GM23248 (cell line): ENCODE measurements at regions not wholly inside any gene's neighbourhood (a gene's known extent, or its start where the extent isn't known, plus 50 kb on each side); places are given as distances from the start of the nearest gene placed in this dataset.

ENCODE experiments used
- DNase-seq: peaks from one replicate; pipeline ENCODE4 v3.0.0-alpha.2; 2015
- H2AFZ ChIP-seq: fragments of 200-600 bp; sonication (generic); 2 replicates; pipeline ENCODE4 v1.6.1; 2016; ENCODE audit warnings: antibody characterized with exemption
- H3F3A ChIP-seq: fragments of 200-600 bp; sonication (generic); 2 replicates; pipeline ENCODE4 v1.6.1; 2016; ENCODE audit warnings: mild to moderate bottlenecking, antibody characterized with exemption, mixed run types; ENCODE audit not compliant: insufficient read depth
- H3K27ac ChIP-seq: fragments of 200-600 bp; sonication (generic); 2 replicates; pipeline ENCODE4 v1.5.1; 2016; ENCODE audit warnings: mild to moderate bottlenecking
- H3K27me3 ChIP-seq: fragments of 200-600 bp; sonication (generic); replicated peaks from 2 replicates; pipeline ENCODE4 v1.6.1; 2016; ENCODE audit warnings: mild to moderate bottlenecking; ENCODE audit not compliant: insufficient read depth
- H3K36me3 ChIP-seq: fragments of 200-600 bp; sonication (generic); 2 replicates; pipeline ENCODE4 v1.6.1; 2016; ENCODE audit warnings: low read depth, mild to moderate bottlenecking
- H3K4me1 ChIP-seq: fragments of 200-600 bp; sonication (generic); 2 replicates; pipeline ENCODE4 v1.6.1; 2016; ENCODE audit warnings: mild to moderate bottlenecking; ENCODE audit not compliant: insufficient read depth
- H3K4me2 ChIP-seq: fragments of 200-600 bp; sonication (generic); one replicate; pipeline ENCODE4 v1.6.1; 2016; ENCODE audit warnings: mild to moderate bottlenecking; ENCODE audit not compliant: unreplicated experiment
- H3K4me3 ChIP-seq: fragments of 200-600 bp; sonication (generic); 2 replicates; pipeline ENCODE4 v1.5.1; 2016; ENCODE audit warnings: mild to moderate bottlenecking
- H3K79me2 ChIP-seq: fragments of 200-600 bp; sonication (generic); 2 replicates; pipeline ENCODE4 v1.6.1; 2016; ENCODE audit warnings: mild to moderate bottlenecking; ENCODE audit not compliant: insufficient read depth
- H3K9ac ChIP-seq: fragments of 200-600 bp; sonication (generic); 2 replicates; pipeline ENCODE4 v1.6.1; 2016; ENCODE audit warnings: mild to moderate bottlenecking
- H3K9me2 ChIP-seq: fragments of 200-600 bp; sonication (generic); 2 replicates; pipeline ENCODE4 v1.6.1; 2016; ENCODE audit warnings: mixed run types, mild to moderate bottlenecking, moderate library complexity; ENCODE audit not compliant: insufficient read depth
- H3K9me3 ChIP-seq: fragments of 200-600 bp; sonication (generic); one replicate; pipeline ENCODE4 v1.6.1; 2017; ENCODE audit warnings: low read depth
- H4K20me1 ChIP-seq: fragments of 200-600 bp; sonication (generic); 2 replicates; pipeline ENCODE4 v1.6.0; 2016; ENCODE audit not compliant: insufficient read depth
- EZH2 ChIP-seq: fragments of 200-600 bp; sonication (generic); IDR thresholded peaks from 2 replicates; pipeline ENCODE4 v1.6.1; 2018; ENCODE audit warnings: antibody characterized with exemption, mild to moderate bottlenecking; ENCODE audit not compliant: insufficient read depth, poor library complexity, severe bottlenecking
- EZH2phosphoT487 ChIP-seq: fragments of 200-600 bp; sonication (generic); IDR thresholded peaks from 2 replicates; pipeline ENCODE4 v1.6.1; 2018; ENCODE audit warnings: antibody characterized with exemption, moderate library complexity, mild to moderate bottlenecking, low read depth; ENCODE audit not compliant: insufficient read depth
- WGBS, 2 experiments: methylation state at CpG; one replicate each; pipeline ENCODE4 v1.1.6; 2015 to 2017; ENCODE audit warnings: low lambda C conversion rate in 2 of 2, low coverage in 1 of 2; ENCODE audit errors: missing lambda C conversion rate in 2 of 2; 5-methylcytosine and 5-hydroxymethylcytosine counted together
- in situ Hi-C: fragments of 300-500 bp; cut with MboI; formaldehyde crosslinking; loops from 2 replicates; pipeline ENCODE4 v1.15.0; 2020

- TF ChIP-seq EZH2 (no peak), EZH2phosphoT487 (no peak)
- H3K27ac ChIP-seq, result no peak overlapping the region
- no peaks in the 10 kb centered on the region for H3K27me3 ChIP-seq
- H3K79me2 ChIP-seq, result no peaks in the 10 kb centered on the region
- no peak overlapping the region for H3K9ac ChIP-seq
- 39 to 50% methylated on average over 1 of the region's 1 CpG for WGBS, 2 experiments
- in situ Hi-C loops, result no loop called here
- H4K20me1 ChIP-seq, result no peaks in the 10 kb centered on the region
- DNase-seq, result no peak
- no peaks in the 10 kb centered on the region for H3K9me2 ChIP-seq
- no peak overlapping the region for H2AFZ ChIP-seq
- H3K4me1 ChIP-seq, result no peaks in the 10 kb centered on the region
- no peaks in the 10 kb centered on the region for H3K36me3 ChIP-seq
- no peak overlapping the region for H3K4me3 ChIP-seq
- H3K9me3 ChIP-seq, result no peaks in the 10 kb centered on the region
- H3K4me2 ChIP-seq, result no peak overlapping the region
- no peaks in the 10 kb centered on the region for H3F3A ChIP-seq
Observed at GRCh38 chr18:38972571-38972970, 1407.0 kb upstream of the CELF4 start.

GRCh38 chr18:38971881-38972280 is 1406.3 kb upstream of the CELF4 start:
- 12% methylated on average over 7 of the region's 7 CpGs for WGBS, 2 experiments
- Histone ChIP-seq H3K4me1 (no peaks in the 10 kb centered on the region), H3F3A (no peaks in the 10 kb centered on the region), H3K4me3 (no peak overlapping the region), H3K4me2 (no peak overlapping the region), H3K9me2 (no peaks in the 10 kb centered on the region), H3K27ac (no peak overlapping the region), H3K36me3 (no peaks in the 10 kb centered on the region), H3K9ac (no peak overlapping the region), H2AFZ (no peak overlapping the region), H3K27me3 (no peaks in the 10 kb centered on the region), H3K79me2 (no peaks in the 10 kb centered on the region), H3K9me3 (no peaks in the 10 kb centered on the region), H4K20me1 (no peaks in the 10 kb centered on the region)
- in situ Hi-C loops, result no loop called here
- TF ChIP-seq EZH2phosphoT487 (no peak), EZH2 (no peak)
- no peak for DNase-seq

- TF ChIP-seq EZH2 (no peak), EZH2phosphoT487 (no peak)
- no peaks in the 10 kb centered on the region for H3K79me2 ChIP-seq
- no peaks in the 10 kb centered on the region for H3F3A ChIP-seq
- no peak overlapping the region for H3K4me2 ChIP-seq
- H3K9me2 ChIP-seq, result no peaks in the 10 kb centered on the region
- no peaks in the 10 kb centered on the region for H3K4me1 ChIP-seq
- DNase-seq, result no peak
- in situ Hi-C loops, result no loop called here
- no peaks in the 10 kb centered on the region for H3K27me3 ChIP-seq
- no peaks in the 10 kb centered on the region for H4K20me1 ChIP-seq
- H3K9me3 ChIP-seq, result no peaks in the 10 kb centered on the region
- no peak overlapping the region for H3K9ac ChIP-seq
- H2AFZ ChIP-seq, result no peak overlapping the region
- H3K36me3 ChIP-seq, result no peaks in the 10 kb centered on the region
- H3K4me3 ChIP-seq, result no peak overlapping the region
- no peak overlapping the region for H3K27ac ChIP-seq
Observed at GRCh38 chr18:38966841-38967240, 1401.2 kb upstream of the CELF4 start.

- 11% methylated on average over 3 of the region's 3 CpGs for WGBS, 2 experiments
- Histone ChIP-seq H3K4me1 (no peaks in the 10 kb centered on the region), H3K9me3 (no peaks in the 10 kb centered on the region), H3K9ac (no peak overlapping the region), H3K9me2 (no peaks in the 10 kb centered on the region), H3K79me2 (no peaks in the 10 kb centered on the region), H3K36me3 (no peaks in the 10 kb centered on the region), H3F3A (no peaks in the 10 kb centered on the region), H3K4me3 (no peak overlapping the region), H4K20me1 (no peaks in the 10 kb centered on the region), H3K4me2 (no peak overlapping the region), H3K27ac (no peak overlapping the region), H2AFZ (no peak overlapping the region), H3K27me3 (no peaks in the 10 kb centered on the region)
- in situ Hi-C loops, result no loop called here
- DNase-seq, result no peak
- TF ChIP-seq EZH2, result no peak
- no peak for TF ChIP-seq EZH2phosphoT487
Observed at GRCh38 chr18:38963943-38964660, 1398.5 kb upstream of the CELF4 start.

DNA sequence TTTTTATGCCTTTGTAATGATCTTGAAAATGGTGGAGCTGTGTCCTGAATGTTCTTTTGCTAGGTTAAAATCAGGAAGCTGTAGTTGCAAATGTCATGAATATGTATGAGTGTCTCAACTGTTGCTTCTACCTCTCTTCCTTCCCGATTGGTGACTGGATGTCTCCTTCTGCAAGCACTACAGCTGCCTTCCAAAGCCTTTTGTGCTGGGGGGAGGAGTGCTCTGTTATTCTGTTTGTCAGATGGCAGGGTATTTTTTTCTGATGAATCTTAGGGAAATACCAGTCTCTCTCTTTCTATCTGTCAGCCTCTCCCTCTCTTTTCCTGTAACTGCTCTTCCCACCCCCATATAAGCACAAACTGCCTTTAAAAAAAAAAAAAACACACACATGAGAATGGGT is 1396.3 kb upstream of the CELF4 start:
- WGBS, 2 experiments, result 0% methylated on average over 1 of the region's 1 CpG
- Histone ChIP-seq H3K27ac (no peak overlapping the region), H4K20me1 (no peaks in the 10 kb centered on the region), H3K4me3 (no peak overlapping the region), H3K36me3 (no peaks in the 10 kb centered on the region), H3K27me3 (no peaks in the 10 kb centered on the region), H3F3A (no peaks in the 10 kb centered on the region), H3K4me2 (no peak overlapping the region), H3K9ac (no peak overlapping the region), H3K79me2 (no peaks in the 10 kb centered on the region), H2AFZ (no peak overlapping the region), H3K4me1 (no peaks in the 10 kb centered on the region), H3K9me2 (no peaks in the 10 kb centered on the region), H3K9me3 (no peaks in the 10 kb centered on the region)
- TF ChIP-seq EZH2phosphoT487, result no peak
- no peak for TF ChIP-seq EZH2
- in situ Hi-C loops, result no loop called here
- DNase-seq, result no peak
